Lower lobe of right lung (tissue), 2 donors: ENCODE measurements at regions not wholly inside any gene's neighbourhood (a gene's known extent, or its start where the extent isn't known, plus 50 kb on each side); places are given as distances from the start of the nearest gene placed in this dataset.

Experiments used
- ATAC-seq, 2 donors: fragments of 200-7000 bp; cut with Tn5 transposase; one replicate each; pipeline ENCODE4 v1.9.1; 2020 to 2022; ENCODE audit warnings: mild to moderate bottlenecking in 2 of 2, moderate library complexity in 2 of 2
- DNase-seq: peaks from one replicate; pipeline ENCODE4 v3.0.0-alpha.2; 2020
- H3K27ac ChIP-seq: fragments of 200-600 bp; one replicate; pipeline ENCODE4 v1.8.0; 2022
- H3K27me3 ChIP-seq: fragments of 200-600 bp; one replicate; pipeline ENCODE4 v1.8.0; 2022; ENCODE audit warnings: low read depth
- H3K36me3 ChIP-seq: fragments of 200-600 bp; one replicate; pipeline ENCODE4 v1.8.0; 2022; ENCODE audit warnings: mild to moderate bottlenecking
- H3K4me1 ChIP-seq: fragments of 200-600 bp; one replicate; pipeline ENCODE4 v1.8.0; 2022
- H3K4me3 ChIP-seq: fragments of 200-600 bp; one replicate; pipeline ENCODE4 v1.8.0; 2022; ENCODE audit warnings: mild to moderate bottlenecking
- H3K9me3 ChIP-seq: fragments of 200-600 bp; one replicate; pipeline ENCODE4 v1.8.0; 2022
- intact Hi-C: fragments of 100-400 bp; cut with DNase I; formaldehyde crosslinking; loops from one replicate; pipeline ENCODE4 v1.11.0; 2022
- TF ChIP-seq, protein P1 (sequence below): fragments of 200-600 bp; IDR thresholded peaks from one replicate; pipeline ENCODE4 v1.8.0; 2022; ENCODE audit warnings: antibody characterized with exemption, mild to moderate bottlenecking
- donor health status: DM: no; HTN: yes; CAD: no; lungs with severe emphysema.

DNA sequence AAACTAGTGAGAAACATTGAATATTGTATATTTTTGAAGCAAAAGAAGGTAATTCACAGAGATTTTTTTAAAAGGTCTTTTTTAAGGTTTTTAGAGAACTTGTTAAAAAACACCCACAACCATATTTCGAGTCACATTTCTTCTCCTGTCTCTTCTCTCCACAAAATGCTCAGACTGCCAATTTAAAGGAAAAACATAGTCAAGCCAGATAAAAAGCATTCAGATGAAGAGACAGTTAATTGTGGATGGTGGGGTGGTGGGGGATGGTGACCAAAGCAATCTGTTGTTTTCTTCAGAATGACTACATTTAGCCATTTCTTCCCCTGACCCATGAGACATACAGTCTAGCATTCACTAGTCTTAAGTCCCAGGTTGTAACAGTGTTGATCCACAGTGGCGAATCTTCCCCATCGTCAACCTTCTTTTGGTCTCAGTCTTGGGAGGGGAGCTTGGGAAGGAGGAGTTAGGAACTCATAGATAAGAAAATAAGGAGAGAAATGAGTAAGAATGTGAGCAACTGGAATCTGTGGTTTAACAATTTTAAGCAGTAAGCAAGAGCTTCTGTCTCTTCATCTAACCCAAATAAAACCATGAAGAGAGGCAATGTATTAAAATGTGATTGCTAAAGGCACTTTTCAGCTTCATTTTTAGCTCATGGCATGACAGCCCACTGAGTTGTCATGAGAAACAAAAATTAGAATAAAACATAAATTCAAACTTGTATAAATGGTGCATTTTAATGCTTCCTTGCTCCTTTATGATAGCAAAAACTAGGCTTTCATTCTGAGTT, 413.7 kb upstream of the FSHR start:
- Histone ChIP-seq H3K4me1 (no peaks in the 10 kb centered on the region), H3K27ac (no peak overlapping the region), H3K9me3 (no peaks in the 10 kb centered on the region), H3K4me3 (no peak overlapping the region), H3K36me3 (no peaks in the 10 kb centered on the region), H3K27me3 (no peaks in the 10 kb centered on the region)
- intact Hi-C loops, result no loop called here
- TF ChIP-seq, protein P1, sequence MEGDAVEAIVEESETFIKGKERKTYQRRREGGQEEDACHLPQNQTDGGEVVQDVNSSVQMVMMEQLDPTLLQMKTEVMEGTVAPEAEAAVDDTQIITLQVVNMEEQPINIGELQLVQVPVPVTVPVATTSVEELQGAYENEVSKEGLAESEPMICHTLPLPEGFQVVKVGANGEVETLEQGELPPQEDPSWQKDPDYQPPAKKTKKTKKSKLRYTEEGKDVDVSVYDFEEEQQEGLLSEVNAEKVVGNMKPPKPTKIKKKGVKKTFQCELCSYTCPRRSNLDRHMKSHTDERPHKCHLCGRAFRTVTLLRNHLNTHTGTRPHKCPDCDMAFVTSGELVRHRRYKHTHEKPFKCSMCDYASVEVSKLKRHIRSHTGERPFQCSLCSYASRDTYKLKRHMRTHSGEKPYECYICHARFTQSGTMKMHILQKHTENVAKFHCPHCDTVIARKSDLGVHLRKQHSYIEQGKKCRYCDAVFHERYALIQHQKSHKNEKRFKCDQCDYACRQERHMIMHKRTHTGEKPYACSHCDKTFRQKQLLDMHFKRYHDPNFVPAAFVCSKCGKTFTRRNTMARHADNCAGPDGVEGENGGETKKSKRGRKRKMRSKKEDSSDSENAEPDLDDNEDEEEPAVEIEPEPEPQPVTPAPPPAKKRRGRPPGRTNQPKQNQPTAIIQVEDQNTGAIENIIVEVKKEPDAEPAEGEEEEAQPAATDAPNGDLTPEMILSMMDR, result no peak
- no peak for DNase-seq
- ATAC-seq, result no peak

DNA sequence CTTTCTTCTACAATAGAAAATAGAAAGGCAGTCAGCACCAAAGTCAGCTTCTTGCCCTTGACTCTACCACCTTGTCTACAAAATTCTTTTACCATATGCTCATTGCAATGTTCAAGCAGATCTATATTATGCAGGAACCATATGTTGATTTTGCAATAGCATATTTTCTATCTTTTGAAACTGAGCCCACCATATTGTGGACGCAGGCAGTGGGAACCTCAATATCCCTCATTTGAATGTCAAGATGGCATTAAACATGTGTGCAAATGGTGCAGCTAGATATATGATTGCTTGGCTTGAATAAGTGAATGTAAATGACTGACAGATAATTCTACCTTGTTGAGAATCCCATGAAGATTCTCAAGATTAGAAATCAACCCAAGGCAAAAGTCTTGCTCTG, 412.7 kb upstream of the FSHR start:
- intact Hi-C loops, result no loop called here
- ATAC-seq, result no peak
- Histone ChIP-seq H3K27me3 (no peaks in the 10 kb centered on the region), H3K27ac (no peak overlapping the region), H3K9me3 (no peaks in the 10 kb centered on the region), H3K36me3 (no peaks in the 10 kb centered on the region), H3K4me3 (no peak overlapping the region), H3K4me1 (no peaks in the 10 kb centered on the region)
- DNase-seq, result no peak
- TF ChIP-seq, protein P1, result no peak

DNA sequence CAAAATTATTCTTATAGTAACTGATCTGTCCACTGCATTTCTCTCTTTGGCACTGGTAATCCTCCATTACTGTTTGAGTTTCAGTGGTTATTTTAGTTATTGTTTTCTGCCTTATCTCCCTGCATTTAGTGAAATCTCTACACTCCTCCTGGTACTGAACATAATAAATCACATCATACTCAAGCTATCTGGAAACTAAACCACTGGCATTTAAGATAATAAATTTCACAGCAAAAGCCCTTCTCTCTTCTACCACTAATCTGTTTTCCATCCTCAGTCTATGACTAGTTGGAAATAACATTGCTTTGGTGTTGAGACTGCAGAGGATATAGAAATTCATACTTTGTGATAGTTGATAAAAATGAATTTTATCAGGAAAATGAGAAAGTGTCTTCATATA, 399.3 kb upstream of the FSHR start:
- H3K4me3 ChIP-seq, result no peak overlapping the region
- no peaks in the 10 kb centered on the region for H3K36me3 ChIP-seq
- TF ChIP-seq, protein P1, result no peak
- no peak overlapping the region for H3K27ac ChIP-seq
- DNase-seq, result no peak
- no peak for ATAC-seq
- no peaks in the 10 kb centered on the region for H3K9me3 ChIP-seq
- intact Hi-C loops, result no loop called here
- no peaks in the 10 kb centered on the region for H3K4me1 ChIP-seq
- H3K27me3 ChIP-seq, result no peaks in the 10 kb centered on the region

DNA sequence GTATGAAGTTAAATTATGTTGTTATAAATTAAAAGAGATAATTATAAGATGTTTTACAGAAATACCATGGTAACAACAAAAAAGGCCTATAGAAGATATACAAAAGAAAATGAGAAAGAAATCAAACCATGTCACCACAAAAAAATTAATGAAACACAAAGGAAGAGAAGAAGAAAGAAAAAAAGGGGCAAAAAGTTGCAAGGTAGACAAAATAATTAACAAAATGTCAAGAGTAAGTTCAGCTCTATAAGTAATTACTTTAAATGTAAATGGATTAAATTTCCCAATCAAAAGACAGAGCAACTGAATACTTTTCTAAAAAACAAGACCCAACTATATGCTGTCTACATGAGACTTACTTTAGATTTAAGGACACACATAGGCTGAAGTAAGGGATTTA, 378.4 kb upstream of the FSHR start:
- peaks cover 13% of the 10 kb centered on the region for H3K9me3 ChIP-seq

DNA sequence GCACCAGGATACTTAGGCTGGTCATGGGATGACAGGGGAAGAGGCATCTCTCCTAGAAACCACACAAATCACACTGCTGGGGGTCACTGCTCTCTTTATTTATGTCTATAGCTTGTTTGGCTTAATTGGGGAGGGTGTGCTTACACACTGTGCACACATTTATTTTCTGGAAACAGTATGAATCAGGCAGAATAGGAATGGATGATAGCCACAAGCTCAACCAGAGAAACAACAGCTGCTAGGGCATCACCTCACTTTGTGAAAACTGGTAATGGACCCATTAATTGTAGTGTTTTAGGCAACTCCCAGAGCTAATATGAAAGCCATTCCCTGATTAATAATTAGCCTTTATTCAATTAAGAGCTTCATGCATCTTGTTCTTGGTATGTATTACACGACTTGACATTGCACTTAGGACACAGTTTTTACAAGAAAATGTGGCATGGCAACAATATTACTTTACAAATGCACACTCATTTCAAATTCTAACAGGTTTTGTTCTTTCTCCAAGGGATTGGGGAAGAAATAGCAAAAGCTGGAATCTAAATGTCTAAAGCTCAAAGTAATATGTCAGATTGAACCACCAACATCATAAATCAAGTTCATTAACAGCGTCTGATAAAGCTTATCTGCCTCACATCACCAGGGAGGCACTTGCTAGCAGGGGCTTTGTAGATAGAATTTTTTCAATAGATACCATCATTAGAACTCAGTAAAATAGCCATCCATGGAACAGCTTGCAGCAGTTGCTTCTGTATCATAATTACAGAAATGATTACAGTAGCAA, 361.9 kb upstream of the FSHR start:
- Histone ChIP-seq H3K36me3 (no peaks in the 10 kb centered on the region), H3K27ac (no peak overlapping the region), H3K4me3 (no peak overlapping the region), H3K9me3 (peaks cover 8% of the 10 kb centered on the region), H3K4me1 (no peaks in the 10 kb centered on the region), H3K27me3 (no peaks in the 10 kb centered on the region)
- no peak for ATAC-seq
- DNase-seq, result no peak
- TF ChIP-seq, protein P1, result no peak
- intact Hi-C loops, result no loop called here

More for the DNA sequence above, 378.4 kb upstream of the FSHR start:
- Histone ChIP-seq H3K27ac (no peak overlapping the region), H3K4me3 (no peak overlapping the region), H3K4me1 (no peaks in the 10 kb centered on the region), H3K27me3 (no peaks in the 10 kb centered on the region), H3K36me3 (no peaks in the 10 kb centered on the region)
- no peak for ATAC-seq
- DNase-seq, result no peak
- intact Hi-C loops, result no loop called here
- TF ChIP-seq, protein P1, result no peak
